ENCODE measurements at regions not wholly inside any gene's neighbourhood (a gene's known extent, or its start where the extent isn't known, plus 50 kb on each side); places are given as distances from the start of the nearest gene placed in this dataset.
"Not testable (repeated sequence)": the region's sequence is repeated elsewhere in the genome, so short reads cannot be mapped to it uniquely, and the experiment has no call there.

- no peak for DNase-seq (ENCODE audit: low read depth in 2 of 2)
Observed at GRCh38 chr14:106393742-106394141, 867.4 kb downstream of the TMEM121 start.

GRCh38 chr14:106395456-106396050 is 869.2 kb downstream of the TMEM121 start:
- DNase-seq (ENCODE audit: low read depth in 2 of 2) = no peak

GRCh38 chr14:106396999-106397398 is 870.6 kb downstream of the TMEM121 start:
- DNase-seq (ENCODE audit: low read depth in 2 of 2) = no peak

- not testable (repeated sequence) for DNase-seq (ENCODE audit: low read depth in 2 of 2)
Observed at GRCh38 chr14:106398931-106399331, 872.5 kb downstream of the TMEM121 start.

GRCh38 chr14:106401316-106401715 is 874.9 kb downstream of the TMEM121 start:
- DNase-seq (ENCODE audit: low read depth in 2 of 2) = not testable (repeated sequence)

GRCh38 chr14:106410229-106410628 is 883.8 kb downstream of the TMEM121 start:
- peak; percentile 7 to 37 for DNase-seq (ENCODE audit: low read depth in 2 of 2)

GRCh38 chr14:106414464-106414863 is 888.1 kb downstream of the TMEM121 start:
- DNase-seq (ENCODE audit: low read depth in 2 of 2) = no peak

- DNase-seq (ENCODE audit: low read depth in 2 of 2) = peak; percentile 95 to 100
Observed at GRCh38 chr14:106417224-106418049, 891.1 kb downstream of the TMEM121 start.

GRCh38 chr14:106419376-106419965 is 893.1 kb downstream of the TMEM121 start:
- no peak for DNase-seq (ENCODE audit: low read depth in 2 of 2)

- DNase-seq (ENCODE audit: low read depth in 2 of 2) = peak; percentile 63 to 68
Observed at GRCh38 chr14:106421431-106422033, 895.1 kb downstream of the TMEM121 start.

GRCh38 chr14:106422066-106422465 is 895.7 kb downstream of the TMEM121 start:
- no peak for DNase-seq (ENCODE audit: low read depth in 2 of 2)

- not testable (repeated sequence) for DNase-seq (ENCODE audit: low read depth in 2 of 2)
Observed at GRCh38 chr14:106425150-106425549, 898.8 kb downstream of the TMEM121 start.

GRCh38 chr14:106436310-106436905 is 910.0 kb downstream of the TMEM121 start:
- DNase-seq (ENCODE audit: low read depth in 2 of 2) = peak; percentile 51 to 57

GRCh38 chr14:106442857-106443256 is 916.5 kb downstream of the TMEM121 start:
- DNase-seq (ENCODE audit: low read depth in 2 of 2) = peak; percentile 23 to 37

- DNase-seq (ENCODE audit: low read depth in 2 of 2) = no peak
Observed at GRCh38 chr14:106455026-106455425, 928.6 kb downstream of the TMEM121 start.

- DNase-seq (ENCODE audit: low read depth in 2 of 2) = peak; percentile 46 to 63
Observed at GRCh38 chr14:106459971-106460730, 933.8 kb downstream of the TMEM121 start.

- DNase-seq (ENCODE audit: low read depth in 2 of 2) = no peak
Observed at GRCh38 chr14:106460916-106461315, 934.5 kb downstream of the TMEM121 start.

GRCh38 chr14:106466483-106466882 is 940.1 kb downstream of the TMEM121 start:
- not testable (repeated sequence) for DNase-seq (ENCODE audit: low read depth in 2 of 2)

- DNase-seq (ENCODE audit: low read depth in 2 of 2) = not testable (repeated sequence)
Observed at GRCh38 chr14:106468869-106469268, 942.5 kb downstream of the TMEM121 start.

- not testable (repeated sequence) for DNase-seq (ENCODE audit: low read depth in 2 of 2)
Observed at GRCh38 chr14:106470028-106470427, 943.6 kb downstream of the TMEM121 start.
